Neutrophil (primary cell): ENCODE measurements at regions not wholly inside any gene's neighbourhood (a gene's known extent, or its start where the extent isn't known, plus 50 kb on each side); places are given as distances from the start of the nearest gene placed in this dataset.

Source experiments
- H3K27ac ChIP-seq: fragments of 200-600 bp; sonication (generic); 2 replicates; pipeline ENCODE4 v1.5.1; 2016; ENCODE audit warnings: mild to moderate bottlenecking, moderate library complexity
- H3K27me3 ChIP-seq: fragments of 200-600 bp; sonication (generic); 2 replicates; pipeline ENCODE4 v1.6.0; 2016; ENCODE audit warnings: mild to moderate bottlenecking
- H3K36me3 ChIP-seq: fragments of 200-600 bp; sonication (generic); 2 replicates; pipeline ENCODE4 v1.5.1; 2017
- H3K4me1 ChIP-seq, 2 experiments: fragments of 200-600 bp in 1 of 2; sonication (generic) in 1 of 2; 1 replicate in 1 of 2; 2 replicates in 1 of 2; pipeline versions ENCODE4 v1.5.1 to v1.6.1; 2013 to 2016; ENCODE audit warnings: low read depth in 1 of 2, low read length in 1 of 2, mild to moderate bottlenecking in 1 of 2, moderate library complexity in 1 of 2; ENCODE audit not compliant: control insufficient read depth in 1 of 2, insufficient read depth in 1 of 2
- H3K4me3 ChIP-seq, 2 experiments: fragments of 200-600 bp in 1 of 2; sonication (generic) in 1 of 2; 1 replicate in 1 of 2; 2 replicates in 1 of 2; pipeline ENCODE4 v1.5.1; 2013 to 2016; ENCODE audit warnings: low read depth in 1 of 2, low read length in 1 of 2, mild to moderate bottlenecking in 1 of 2, moderate library complexity in 1 of 2
- H3K9me3 ChIP-seq: fragments of 200-600 bp; sonication (generic); 2 replicates; pipeline ENCODE4 v1.5.1; 2016
- TF ChIP-seq, protein P1 (sequence below): fragments of 200-600 bp; sonication (generic); IDR thresholded peaks from 2 replicates; pipeline ENCODE4 v1.5.1; 2016; ENCODE audit warnings: antibody characterized with exemption

DNA sequence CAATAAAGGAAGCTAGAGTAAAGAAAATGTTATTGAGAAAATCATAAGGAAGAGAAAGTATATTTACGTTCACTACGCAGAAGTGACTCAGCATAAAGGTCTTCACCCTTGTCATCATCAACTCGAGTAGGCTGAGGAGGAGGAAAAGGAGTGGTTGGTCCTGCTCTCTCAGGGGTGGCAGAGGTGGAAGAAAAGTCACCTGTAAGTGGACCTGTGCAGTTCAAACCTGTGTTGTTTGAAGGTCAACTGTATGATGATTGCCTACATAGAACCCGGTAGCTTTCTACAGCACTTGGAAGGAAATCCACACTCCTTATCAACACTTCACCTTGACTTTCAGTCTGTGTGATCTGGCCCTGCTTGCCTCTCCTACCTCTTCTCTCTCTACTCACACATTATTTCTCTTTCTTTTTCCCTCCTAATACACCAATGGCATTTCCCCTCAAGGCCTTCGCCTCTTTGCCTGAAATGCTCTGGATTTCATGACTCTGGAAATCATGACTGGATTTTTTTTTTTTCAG, 109.3 kb upstream of the CPEB4 start:
- H3K27ac ChIP-seq, result peak overlapping the region; percentile 98
- H3K36me3 ChIP-seq, result no peaks in the 10 kb centered on the region
- H3K9me3 ChIP-seq, result no peaks in the 10 kb centered on the region
- TF ChIP-seq, protein P1, sequence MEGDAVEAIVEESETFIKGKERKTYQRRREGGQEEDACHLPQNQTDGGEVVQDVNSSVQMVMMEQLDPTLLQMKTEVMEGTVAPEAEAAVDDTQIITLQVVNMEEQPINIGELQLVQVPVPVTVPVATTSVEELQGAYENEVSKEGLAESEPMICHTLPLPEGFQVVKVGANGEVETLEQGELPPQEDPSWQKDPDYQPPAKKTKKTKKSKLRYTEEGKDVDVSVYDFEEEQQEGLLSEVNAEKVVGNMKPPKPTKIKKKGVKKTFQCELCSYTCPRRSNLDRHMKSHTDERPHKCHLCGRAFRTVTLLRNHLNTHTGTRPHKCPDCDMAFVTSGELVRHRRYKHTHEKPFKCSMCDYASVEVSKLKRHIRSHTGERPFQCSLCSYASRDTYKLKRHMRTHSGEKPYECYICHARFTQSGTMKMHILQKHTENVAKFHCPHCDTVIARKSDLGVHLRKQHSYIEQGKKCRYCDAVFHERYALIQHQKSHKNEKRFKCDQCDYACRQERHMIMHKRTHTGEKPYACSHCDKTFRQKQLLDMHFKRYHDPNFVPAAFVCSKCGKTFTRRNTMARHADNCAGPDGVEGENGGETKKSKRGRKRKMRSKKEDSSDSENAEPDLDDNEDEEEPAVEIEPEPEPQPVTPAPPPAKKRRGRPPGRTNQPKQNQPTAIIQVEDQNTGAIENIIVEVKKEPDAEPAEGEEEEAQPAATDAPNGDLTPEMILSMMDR, result no peak
- no peaks in the 10 kb centered on the region for H3K27me3 ChIP-seq
- peak overlapping the region; percentile 41 to 51 for H3K4me3 ChIP-seq
- H3K4me1 ChIP-seq, result peaks cover 97 to 100% of the 10 kb centered on the region in 2 experiments

DNA sequence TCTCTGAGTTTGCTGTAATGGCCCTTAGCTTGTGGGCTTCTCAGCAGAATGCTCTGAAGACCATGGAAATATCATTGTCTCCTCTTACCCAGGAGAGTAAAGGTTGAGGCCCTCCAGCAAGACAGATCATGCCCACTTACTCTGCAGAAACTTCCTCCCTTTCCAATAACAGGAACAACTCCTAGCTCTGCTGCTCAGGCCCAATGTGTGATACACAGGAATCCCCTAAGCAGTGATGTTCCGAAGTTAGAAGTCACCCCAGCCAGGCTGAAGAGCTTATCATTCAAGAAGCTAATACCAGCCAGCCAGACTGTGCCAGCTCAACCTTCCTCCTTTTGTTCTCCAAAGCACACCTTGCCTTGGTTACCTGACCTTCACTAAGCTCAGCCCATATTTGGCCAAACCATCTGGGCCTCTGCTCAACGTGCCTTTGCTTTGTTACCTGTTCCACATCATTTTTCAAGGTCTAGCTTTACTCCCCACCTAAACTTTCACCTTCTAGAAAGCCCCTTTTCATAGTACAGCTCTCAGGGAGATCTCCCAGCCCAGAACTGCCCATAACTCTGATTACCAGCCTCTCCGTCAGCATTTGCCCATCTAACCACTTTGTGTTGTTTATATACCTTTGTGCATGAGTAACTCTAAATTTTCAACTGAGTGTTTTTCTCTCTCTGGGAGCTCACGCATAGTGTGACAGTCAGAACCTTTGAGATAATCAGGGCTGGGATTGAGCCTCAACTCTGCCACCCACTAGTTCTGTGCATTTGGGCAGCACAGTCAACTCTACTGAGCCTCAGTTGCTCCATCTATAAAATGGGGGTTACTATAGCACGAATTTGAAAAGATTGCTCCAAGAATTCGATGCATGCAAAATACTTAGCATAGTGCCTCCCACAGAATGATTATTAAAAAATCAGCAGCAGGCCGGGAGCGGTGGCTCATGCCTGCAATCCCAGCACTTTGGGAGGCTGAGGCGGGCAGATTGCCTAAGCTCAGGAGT, 107.6 kb upstream of the CPEB4 start:
- H3K36me3 ChIP-seq, result no peaks in the 10 kb centered on the region
- peaks cover 80 to 100% of the 10 kb centered on the region in 2 experiments for H3K4me1 ChIP-seq
- TF ChIP-seq, protein P1, result no peak
- H3K27ac ChIP-seq, result peak overlapping the region; percentile 98
- no peaks in the 10 kb centered on the region for H3K9me3 ChIP-seq
- H3K4me3 ChIP-seq, result peak overlapping the region; percentile 13 to 51
- H3K27me3 ChIP-seq, result no peaks in the 10 kb centered on the region

DNA sequence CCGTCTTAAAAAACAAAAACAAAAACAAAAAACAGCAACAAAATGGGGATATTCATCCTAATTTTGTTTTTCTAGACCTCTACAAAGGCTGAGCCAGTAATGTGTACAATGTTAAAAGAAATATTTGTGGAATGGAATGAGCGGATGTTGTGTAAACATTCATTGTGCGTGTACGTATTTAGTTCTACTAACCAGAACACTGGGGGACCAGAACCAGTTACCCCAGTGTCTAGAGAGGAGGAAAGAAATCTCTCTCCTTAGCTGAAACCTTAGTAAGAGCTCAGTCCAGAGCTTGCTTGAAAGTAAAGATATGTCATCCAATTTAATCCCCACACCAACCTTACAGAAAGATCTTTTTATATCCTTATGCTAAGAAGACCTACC, 106.7 kb upstream of the CPEB4 start:
- H3K4me3 ChIP-seq, result peak overlapping the region; percentile 26 to 51
- H3K9me3 ChIP-seq, result no peaks in the 10 kb centered on the region
- H3K27me3 ChIP-seq, result no peaks in the 10 kb centered on the region
- H3K4me1 ChIP-seq, result peaks cover 76 to 100% of the 10 kb centered on the region in 2 experiments
- TF ChIP-seq, protein P1, result no peak
- H3K27ac ChIP-seq, result peak overlapping the region; percentile 98
- H3K36me3 ChIP-seq, result no peaks in the 10 kb centered on the region

DNA sequence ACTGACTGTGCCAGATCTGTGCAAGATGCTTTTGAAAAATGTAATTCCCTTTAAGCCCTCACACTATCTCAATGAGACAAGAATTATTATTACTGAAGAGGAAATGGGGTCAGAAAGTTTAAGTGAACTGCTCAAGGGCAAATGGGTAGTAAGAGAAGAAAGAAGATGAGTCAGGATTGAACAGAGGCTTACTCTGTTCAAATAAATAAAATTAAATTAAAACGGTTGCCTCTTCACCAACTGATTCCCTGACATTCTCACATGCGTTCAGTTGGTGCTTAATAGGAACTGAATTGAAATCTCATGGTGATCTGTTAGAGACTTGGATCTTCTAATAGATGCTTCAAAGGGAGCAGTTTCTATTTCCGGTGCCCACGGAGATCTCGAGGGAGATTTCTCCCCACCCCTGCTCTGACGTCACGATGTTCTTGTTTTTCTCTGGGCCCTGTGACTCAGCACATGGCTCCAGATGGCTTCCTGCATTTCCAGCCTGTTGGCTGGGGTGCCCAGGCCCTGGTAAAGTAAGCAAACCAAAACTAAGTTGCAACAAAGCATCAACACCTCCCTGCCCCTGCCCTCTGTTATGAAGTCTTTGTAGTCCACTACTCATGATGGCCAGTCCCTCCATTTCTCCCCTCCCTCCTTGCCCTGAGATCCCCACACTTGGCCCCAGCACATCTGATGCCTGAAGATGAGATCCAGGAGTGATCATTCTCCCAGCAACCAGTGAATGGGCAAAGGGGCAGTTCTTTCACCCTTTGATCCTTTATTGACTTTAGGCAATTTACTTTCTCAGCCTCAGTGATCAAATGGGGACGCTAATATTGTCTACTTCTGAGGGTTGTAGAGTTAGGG, 106.1 kb upstream of the CPEB4 start:
- Histone ChIP-seq H3K36me3 (no peaks in the 10 kb centered on the region), H3K27ac (peak overlapping the region; percentile 98), H3K4me3 (peak overlapping the region; percentile 26 to 51), H3K27me3 (no peaks in the 10 kb centered on the region), H3K9me3 (no peaks in the 10 kb centered on the region), H3K4me1 (peaks cover 76 to 100% of the 10 kb centered on the region in 2 experiments)
- TF ChIP-seq, protein P1, result no peak

DNA sequence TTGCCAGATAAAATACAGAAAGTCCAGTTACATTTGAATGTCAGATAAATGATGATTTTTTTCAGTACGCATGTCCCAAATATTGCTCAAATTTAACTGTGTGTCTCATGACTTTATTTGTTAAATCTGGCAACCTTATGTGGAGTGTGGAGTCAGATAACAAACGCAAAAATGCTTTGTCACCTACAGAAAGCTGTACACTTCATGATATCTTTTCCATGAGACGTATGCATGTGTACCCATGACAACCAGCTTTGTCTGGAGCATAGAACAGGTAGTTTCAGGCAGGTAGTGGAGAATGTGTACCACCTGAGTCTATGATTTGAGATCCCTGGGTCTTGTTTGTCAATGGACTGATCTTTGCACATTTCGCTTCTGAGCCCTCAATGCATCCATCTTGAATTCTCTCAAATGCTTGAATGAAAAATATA, 105.5 kb upstream of the CPEB4 start:
- peak overlapping the region in 1 of 2 experiments; percentile 26 for H3K4me3 ChIP-seq
- H3K27me3 ChIP-seq, result no peaks in the 10 kb centered on the region
- TF ChIP-seq, protein P1, result no peak
- no peaks in the 10 kb centered on the region for H3K9me3 ChIP-seq
- H3K27ac ChIP-seq, result peak overlapping the region; percentile 98
- peaks cover 74 to 96% of the 10 kb centered on the region in 2 experiments for H3K4me1 ChIP-seq
- H3K36me3 ChIP-seq, result no peaks in the 10 kb centered on the region
